Amniotic stem cell (primary cell): ENCODE measurements at regions not wholly inside any gene's neighbourhood (a gene's known extent, or its start where the extent isn't known, plus 50 kb on each side); places are given as distances from the start of the nearest gene placed in this dataset.

ENCODE experiments used
- DNase-seq: peaks from one replicate; lab custom pipeline; 2025; lab: John Stamatoyannopoulos, UW

GRCh38 chr11:123378096-123378495, 52.0 kb upstream of the GRAMD1B start:
- no peak for DNase-seq

DNA sequence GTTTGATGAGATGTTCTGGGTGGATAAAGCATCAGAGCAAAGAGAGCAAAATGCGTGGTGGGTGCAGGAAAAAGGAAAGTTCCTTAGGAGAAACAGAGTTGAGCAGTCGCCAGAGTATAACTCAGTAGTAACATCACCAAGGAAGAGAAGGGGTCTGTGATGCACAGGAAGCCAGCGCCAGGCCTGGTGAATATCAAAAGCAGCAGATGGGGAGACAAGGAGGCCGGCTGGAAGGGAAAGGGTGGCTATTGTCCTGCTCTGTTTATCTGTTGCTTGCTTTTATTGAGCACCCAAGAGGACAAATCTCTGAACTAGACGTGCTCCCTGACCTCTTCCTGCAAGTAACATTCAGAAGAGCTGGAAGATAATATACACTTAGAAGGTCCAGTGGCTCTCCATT, 52.7 kb upstream of the GRAMD1B start:
- no peak for DNase-seq

- DNase-seq, result no peak
Measured at GRCh38 chr11:123375832-123376231, 54.2 kb upstream of the GRAMD1B start.

GRCh38 chr11:123374622-123374968, 55.5 kb upstream of the GRAMD1B start:
- no peak for DNase-seq

GRCh38 chr11:123373754-123374621, 56.1 kb upstream of the GRAMD1B start:
- no peak for DNase-seq

- no peak for DNase-seq
Measured at GRCh38 chr11:123371506-123372297, 58.4 kb upstream of the GRAMD1B start.

GRCh38 chr11:123366924-123367323, 63.1 kb upstream of the GRAMD1B start:
- no peak for DNase-seq

GRCh38 chr11:123365955-123366354, 64.1 kb upstream of the GRAMD1B start:
- DNase-seq, result no peak

GRCh38 chr11:123364080-123364479, 66.0 kb upstream of the GRAMD1B start:
- no peak for DNase-seq

DNA sequence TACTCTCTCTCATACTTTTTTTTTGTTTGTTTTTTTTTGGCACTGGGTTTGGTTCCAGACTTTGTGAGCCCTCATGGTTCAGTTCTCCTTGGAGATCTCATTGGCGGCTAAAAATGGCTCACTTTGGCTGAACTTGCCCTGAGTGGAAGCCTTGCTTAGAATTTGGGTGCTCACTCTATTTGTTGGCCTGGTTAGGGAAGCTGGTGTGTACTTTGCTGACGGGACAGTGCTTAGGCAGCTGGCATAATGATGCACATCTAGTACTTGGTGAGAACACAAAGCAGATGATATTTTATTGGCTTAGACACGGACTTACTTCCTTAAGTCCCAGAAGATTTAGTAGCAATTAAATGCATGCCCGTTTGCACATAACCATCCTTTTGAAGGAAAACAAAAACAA, 66.5 kb upstream of the GRAMD1B start:
- DNase-seq, result no peak

GRCh38 chr11:123362941-123363340, 67.1 kb upstream of the GRAMD1B start:
- no peak for DNase-seq

DNA sequence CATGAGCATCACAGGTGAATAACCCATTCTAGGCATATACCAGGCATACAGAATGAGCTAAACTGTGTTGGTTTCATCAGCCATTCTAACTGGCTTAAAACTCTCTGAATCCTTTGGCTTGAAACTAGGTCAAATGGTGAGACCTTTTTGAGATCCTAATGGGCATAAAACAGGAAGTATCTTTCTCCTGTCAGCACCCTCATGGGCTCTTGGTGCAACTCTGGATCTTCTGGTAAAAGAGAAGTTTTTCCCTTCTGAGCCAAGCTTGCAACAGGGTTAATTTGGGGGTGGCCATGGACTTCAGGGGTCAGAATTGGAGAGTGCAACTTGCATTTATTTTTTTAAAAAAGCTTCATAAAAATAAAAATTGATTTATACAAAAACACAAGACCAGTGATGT, 67.9 kb upstream of the GRAMD1B start:
- no peak for DNase-seq

- DNase-seq, result no peak
Measured at GRCh38 chr11:123361110-123361509, 69.0 kb upstream of the GRAMD1B start.

GRCh38 chr11:123360267-123360936, 69.7 kb upstream of the GRAMD1B start:
- no peak for DNase-seq

GRCh38 chr11:123357990-123358827, 71.9 kb upstream of the GRAMD1B start:
- no peak for DNase-seq

DNA sequence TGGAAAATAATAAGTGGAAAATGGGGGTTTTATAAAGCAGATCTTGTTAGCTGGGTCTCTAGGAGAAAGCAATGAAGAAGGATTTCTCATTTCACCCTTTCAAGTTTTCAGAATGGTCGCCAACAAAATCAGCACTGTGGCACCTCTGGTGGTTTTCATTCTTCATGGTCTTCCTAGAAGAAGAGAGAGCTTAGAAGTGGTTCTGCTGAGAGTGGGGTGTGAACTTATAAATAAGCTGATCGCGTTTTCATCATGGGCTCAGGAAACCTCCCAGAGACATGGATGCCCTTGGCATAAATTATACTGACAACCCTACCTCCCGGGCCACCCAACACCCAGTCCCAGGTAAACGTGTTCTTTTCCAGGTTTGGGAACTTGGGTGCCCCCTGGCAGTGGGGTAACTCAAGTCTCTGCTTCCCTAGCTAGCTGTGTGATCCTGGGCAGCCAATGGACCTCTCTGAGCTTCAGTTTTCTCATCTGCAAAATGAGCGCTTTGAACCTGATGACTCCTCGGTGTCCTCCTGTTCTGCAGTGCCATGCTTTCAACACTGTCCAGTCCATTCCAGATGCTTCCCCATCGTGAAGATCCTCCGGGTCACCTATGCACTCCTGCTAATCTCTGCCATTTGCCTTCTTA, 72.6 kb upstream of the GRAMD1B start:
- no peak for DNase-seq

GRCh38 chr11:123356539-123356938, 73.5 kb upstream of the GRAMD1B start:
- no peak for DNase-seq

GRCh38 chr11:123354371-123354975, 75.6 kb upstream of the GRAMD1B start:
- DNase-seq, result no peak

GRCh38 chr11:123351375-123351774, 78.7 kb upstream of the GRAMD1B start:
- DNase-seq, result no peak

- no peak for DNase-seq
Measured at GRCh38 chr11:123349382-123349781, 80.7 kb upstream of the GRAMD1B start.

DNA sequence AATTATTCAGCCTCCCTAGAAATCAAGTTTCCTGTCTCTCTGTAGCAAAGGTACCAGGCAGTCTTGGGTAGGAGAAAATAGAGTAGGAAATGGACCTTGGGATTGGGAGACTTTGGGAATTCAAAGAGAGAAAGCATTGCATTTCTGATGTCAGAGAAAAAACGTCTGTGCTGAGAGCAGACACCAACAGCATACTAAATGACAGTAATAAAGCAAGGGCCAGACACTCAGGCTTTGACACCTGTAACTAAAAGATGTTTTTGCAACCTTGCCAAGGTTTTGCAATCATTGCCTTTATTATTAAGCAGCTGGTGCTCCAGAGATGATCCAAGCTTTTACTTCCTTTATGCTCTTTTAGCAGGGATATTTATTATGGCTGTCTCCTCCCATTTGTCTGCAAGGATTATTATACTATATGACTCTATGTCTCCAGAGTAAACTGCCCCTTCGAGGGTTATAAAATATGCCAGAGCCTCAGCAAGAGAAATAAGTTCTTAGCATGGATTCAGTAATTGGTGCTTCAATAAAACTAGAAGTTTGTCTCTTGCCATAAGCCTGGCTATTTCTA, 85.2 kb upstream of the GRAMD1B start:
- DNase-seq, result no peak
